BLaER1 treated with 17β-estradiol and CSF1 and Interleukin-3, amounts not matched to agents 10 nM and 100 nM (cell line): ENCODE measurements at regions not wholly inside any gene's neighbourhood (a gene's known extent, or its start where the extent isn't known, plus 50 kb on each side); places are given as distances from the start of the nearest gene placed in this dataset.
A peak's percentile ranks its signal among the peaks of the same experiment; 100 is the strongest.

Experiments
- H3K27ac ChIP-seq, 11 experiments: shearing (Covaris generic); formaldehyde crosslinking; 2 replicates each; pipeline ENCODE4 v1.8.1; 2022
- H3K27me3 ChIP-seq, 11 experiments: shearing (Covaris generic); formaldehyde crosslinking; 2 replicates each; pipeline ENCODE4 v1.8.1; 2022
- H3K36me3 ChIP-seq, 11 experiments: shearing (Covaris generic); formaldehyde crosslinking; 2 replicates each; pipeline ENCODE4 v1.8.1; 2022
- H3K4me1 ChIP-seq, 10 experiments: shearing (Covaris generic); formaldehyde crosslinking; 2 replicates each; pipeline ENCODE4 v1.8.1; 2022
- H3K4me2 ChIP-seq, 11 experiments: shearing (Covaris generic); formaldehyde crosslinking; 2 replicates each; pipeline ENCODE4 v1.8.1; 2022
- H3K4me3 ChIP-seq, 10 experiments: shearing (Covaris generic); formaldehyde crosslinking; 2 replicates each; pipeline ENCODE4 v1.8.1; 2022
- H3K9ac ChIP-seq, 11 experiments: shearing (Covaris generic); formaldehyde crosslinking; 2 replicates each; pipeline ENCODE4 v1.8.1; 2022
- H3K9me3 ChIP-seq, 11 experiments: shearing (Covaris generic); formaldehyde crosslinking; replicated peaks in 1 of 11; 2 replicates each; pipeline ENCODE4 v1.8.1; 2022
- H4K20me1 ChIP-seq, 11 experiments: shearing (Covaris generic); formaldehyde crosslinking; 2 replicates each; pipeline ENCODE4 v1.8.1; 2022
- Cebpa-rat ChIP-seq, 11 experiments: shearing (Covaris generic); IDR thresholded peaks; 2 replicates each; pipeline ENCODE4 v1.8.1; 2022

DNA sequence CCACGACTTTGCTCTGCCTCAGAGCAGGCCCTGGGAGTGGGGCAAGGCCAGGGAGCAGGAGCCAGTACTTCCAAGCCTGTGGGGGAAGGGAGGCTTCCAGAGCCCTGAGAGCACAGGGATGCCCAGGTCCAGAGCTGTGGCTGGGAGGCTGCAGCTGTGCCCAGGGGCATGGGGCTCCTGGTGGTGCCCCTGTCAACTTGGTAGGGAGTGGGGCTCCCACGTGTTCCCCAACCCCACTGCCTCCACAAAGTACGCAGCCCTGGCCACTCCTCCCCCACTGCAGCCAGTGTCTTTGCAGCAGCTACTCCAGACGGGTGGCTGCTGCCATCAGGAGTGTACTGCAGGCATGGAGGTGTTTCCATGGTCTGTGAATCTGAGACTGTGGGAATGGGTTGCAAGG is 294.1 kb upstream of the SNX7 start:
- no peaks in the 10 kb centered on the region for H3K27me3 ChIP-seq
- H3K36me3 ChIP-seq = no peaks in the 10 kb centered on the region
- peaks cover 0 to 30% (median 11%) of the 10 kb centered on the region in 10 experiments; a peak in 12 of 20 replicates for H3K4me1 ChIP-seq
- H3K4me3 ChIP-seq = no peak overlapping the region
- no peak overlapping the region for H3K27ac ChIP-seq
- no peak overlapping the region for H3K9ac ChIP-seq
- no peak overlapping the region for H3K4me2 ChIP-seq
- H3K9me3 ChIP-seq = peaks cover 0 to 46% (median 11%) of the 10 kb centered on the region in 11 experiments; a peak in 13 of 22 replicates
- no peaks in the 10 kb centered on the region for H4K20me1 ChIP-seq
- TF ChIP-seq Cebpa-rat (IDR thresholded peaks at IDR 0.05) = no peak

DNA sequence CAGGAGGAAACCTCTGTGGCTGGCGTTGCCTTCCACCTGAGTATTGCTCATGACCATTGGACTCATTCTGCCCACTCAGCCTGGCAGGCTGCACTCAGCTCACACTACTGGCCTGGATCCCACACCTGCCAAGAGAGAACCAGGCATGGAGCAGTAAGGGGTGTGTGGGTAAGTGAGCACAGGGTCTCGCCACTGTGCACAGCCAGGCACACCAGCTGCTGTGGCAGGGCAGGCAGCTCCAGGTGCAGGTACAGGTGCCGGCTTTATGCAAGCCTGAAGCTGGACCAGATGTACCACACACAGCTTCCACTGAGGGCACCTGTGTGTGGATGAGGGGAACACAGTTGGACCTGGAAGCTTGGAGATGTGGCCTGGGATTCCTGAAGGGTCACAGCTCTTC is 295.2 kb upstream of the SNX7 start:
- no peaks in the 10 kb centered on the region for H3K27me3 ChIP-seq
- peaks cover 0 to 30% (median 11%) of the 10 kb centered on the region in 10 experiments; a peak in 12 of 20 replicates for H3K4me1 ChIP-seq
- no peak overlapping the region for H3K9ac ChIP-seq
- H3K4me2 ChIP-seq = no peak overlapping the region
- H3K4me3 ChIP-seq = no peak overlapping the region
- peaks cover 0 to 57% (median 15%) of the 10 kb centered on the region in 11 experiments; a peak in 14 of 22 replicates for H3K9me3 ChIP-seq
- H4K20me1 ChIP-seq = no peaks in the 10 kb centered on the region
- no peaks in the 10 kb centered on the region for H3K36me3 ChIP-seq
- H3K27ac ChIP-seq = no peak overlapping the region
- TF ChIP-seq Cebpa-rat (IDR thresholded peaks at IDR 0.05) = no peak

DNA sequence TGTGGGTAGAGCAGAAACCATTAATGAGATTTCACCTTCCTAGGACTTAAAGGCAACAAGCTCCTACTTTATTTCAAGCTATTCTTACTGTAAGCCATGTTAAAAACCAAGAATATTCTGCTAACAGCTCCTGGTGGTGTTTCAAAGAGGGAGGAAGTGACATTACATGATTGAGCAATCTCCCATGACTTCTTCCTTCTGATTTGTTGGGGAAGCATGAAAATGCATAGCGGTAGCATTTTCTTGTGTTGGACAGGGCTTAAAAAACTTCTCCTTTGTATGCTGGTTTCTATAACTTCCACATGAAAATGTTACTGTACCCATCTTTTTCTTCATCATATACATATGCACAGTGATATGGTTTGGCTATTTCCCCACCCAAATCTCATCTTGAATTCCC is 297.0 kb upstream of the SNX7 start:
- no peaks in the 10 kb centered on the region for H3K27me3 ChIP-seq
- TF ChIP-seq Cebpa-rat (IDR thresholded peaks at IDR 0.05) = peak in 3 of 11 experiments; percentile 44 to 69 (median 47); a peak in 2 of 22 replicates
- H4K20me1 ChIP-seq = no peaks in the 10 kb centered on the region
- peak overlapping the region in 3 of 11 experiments; percentile 22 to 62 (median 28); a peak in 5 of 22 replicates for H3K4me2 ChIP-seq
- peaks cover 0 to 26% (median 7%) of the 10 kb centered on the region in 10 experiments; a peak in 12 of 20 replicates for H3K4me1 ChIP-seq
- no peak overlapping the region for H3K4me3 ChIP-seq
- no peak overlapping the region for H3K9ac ChIP-seq
- peaks cover 0 to 71% (median 18%) of the 10 kb centered on the region in 11 experiments; a peak in 14 of 22 replicates for H3K9me3 ChIP-seq
- H3K36me3 ChIP-seq = no peaks in the 10 kb centered on the region
- peak overlapping the region in 2 of 11 experiments; percentile 30 to 34; a peak in 2 of 22 replicates for H3K27ac ChIP-seq

DNA sequence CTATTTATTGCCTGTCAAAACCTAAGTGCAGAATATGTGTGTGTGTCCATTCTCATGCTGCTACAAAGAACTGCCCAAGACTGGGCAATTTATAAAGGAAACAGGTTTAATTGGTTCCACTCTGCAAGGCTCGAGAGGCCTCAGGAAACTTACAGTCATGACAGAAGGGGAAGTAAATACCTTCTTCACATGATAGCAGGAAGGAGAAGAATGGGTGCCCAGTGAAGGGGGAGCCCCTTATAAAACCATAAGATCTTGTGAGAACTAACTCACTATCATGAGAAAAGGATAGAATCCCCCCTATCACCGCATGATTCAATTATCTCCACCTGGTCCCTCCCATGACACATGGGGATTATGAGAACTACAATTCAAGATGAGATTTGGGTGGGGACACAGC is 300.7 kb upstream of the SNX7 start:
- H3K4me2 ChIP-seq = no peak overlapping the region
- H3K9ac ChIP-seq = no peak overlapping the region
- no peaks in the 10 kb centered on the region for H3K27me3 ChIP-seq
- TF ChIP-seq Cebpa-rat (IDR thresholded peaks at IDR 0.05) = no peak
- H3K9me3 ChIP-seq = peaks cover 0 to 68% (median 14%) of the 10 kb centered on the region in 11 experiments; a peak in 14 of 22 replicates
- no peak overlapping the region for H3K27ac ChIP-seq
- no peaks in the 10 kb centered on the region for H4K20me1 ChIP-seq
- H3K4me1 ChIP-seq = peaks cover 0 to 27% (median 0%) of the 10 kb centered on the region in 10 experiments; a peak in 9 of 20 replicates
- H3K36me3 ChIP-seq = no peaks in the 10 kb centered on the region
- no peak overlapping the region for H3K4me3 ChIP-seq

DNA sequence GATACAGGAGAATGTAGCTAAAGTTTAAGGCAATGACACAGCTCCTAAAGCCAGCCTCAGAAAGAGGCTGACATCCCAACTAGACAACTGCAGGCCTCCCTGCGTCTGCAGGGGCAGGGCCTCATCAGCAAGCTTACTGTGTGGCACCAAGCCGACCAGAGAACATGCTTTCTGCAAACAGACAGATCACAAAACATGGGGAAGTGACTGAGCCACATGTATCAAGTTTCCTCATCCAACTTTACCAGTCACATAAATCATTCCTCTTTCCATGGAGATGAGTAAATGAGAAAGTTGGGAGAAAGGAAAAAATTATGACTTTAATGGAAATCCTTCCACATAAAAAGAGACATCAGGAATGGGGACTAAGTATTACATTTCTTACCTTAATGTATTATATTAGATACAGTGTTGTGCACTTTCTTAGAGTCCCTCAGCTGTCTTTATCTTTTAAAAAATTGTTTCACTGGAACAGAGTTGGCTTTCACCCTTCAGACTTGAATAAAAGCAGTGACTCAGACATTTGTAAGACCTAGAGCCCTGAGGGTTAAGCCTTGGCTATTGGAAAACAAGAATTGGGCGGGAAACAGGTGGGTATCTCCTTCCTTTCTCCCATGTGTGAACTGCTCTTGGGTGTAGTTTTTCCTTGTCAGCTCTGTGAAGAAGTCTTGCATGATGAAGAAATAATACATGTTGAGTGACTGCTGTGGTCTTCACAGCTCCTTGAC is 305.7 kb upstream of the SNX7 start:
- 0 out of 22 replicates have a peak overlapping the region, but pooled peaks of 1 of the 11 experiments have one; percentile 18 for H3K4me2 ChIP-seq
- H3K27ac ChIP-seq = no peak overlapping the region
- no peaks in the 10 kb centered on the region for H4K20me1 ChIP-seq
- no peaks in the 10 kb centered on the region for H3K36me3 ChIP-seq
- peaks cover 0 to 13% (median 0%) of the 10 kb centered on the region in 10 experiments; a peak in 6 of 20 replicates for H3K4me1 ChIP-seq
- no peaks in the 10 kb centered on the region for H3K27me3 ChIP-seq
- H3K9me3 ChIP-seq = peaks cover 0 to 25% (median 0%) of the 10 kb centered on the region in 11 experiments; a peak in 9 of 22 replicates
- no peak overlapping the region for H3K9ac ChIP-seq
- no peak for TF ChIP-seq Cebpa-rat (IDR thresholded peaks at IDR 0.05)
- H3K4me3 ChIP-seq = no peak overlapping the region

DNA sequence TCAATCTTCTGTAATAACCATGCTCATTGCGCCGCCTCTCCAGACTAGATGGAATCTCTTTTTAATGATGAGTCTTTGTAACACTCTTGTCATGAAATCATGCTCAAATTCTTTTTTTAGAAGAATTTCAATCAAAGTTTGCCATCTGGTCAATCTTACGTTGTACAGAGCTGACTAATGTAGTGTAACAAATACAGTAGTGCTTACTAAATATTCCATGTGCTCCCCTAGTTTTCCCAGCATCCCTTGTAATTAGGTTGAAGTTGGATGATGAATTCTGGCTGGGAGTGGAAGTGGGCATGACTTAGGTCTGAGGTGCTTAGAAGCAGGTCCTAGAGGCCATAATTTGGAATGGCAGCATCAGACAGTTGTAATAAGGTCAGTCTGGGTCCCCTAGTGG is 309.1 kb upstream of the SNX7 start:
- Histone ChIP-seq H3K9me3 (no peaks in the 10 kb centered on the region), H3K4me1 (peaks cover 0 to 11% (median 0%) of the 10 kb centered on the region in 10 experiments; a peak in 6 of 20 replicates), H4K20me1 (no peaks in the 10 kb centered on the region), H3K4me3 (no peak overlapping the region), H3K36me3 (no peaks in the 10 kb centered on the region), H3K9ac (no peak overlapping the region), H3K27ac (no peak overlapping the region), H3K27me3 (no peaks in the 10 kb centered on the region), H3K4me2 (no peak overlapping the region)
- no peak for TF ChIP-seq Cebpa-rat (IDR thresholded peaks at IDR 0.05)

DNA sequence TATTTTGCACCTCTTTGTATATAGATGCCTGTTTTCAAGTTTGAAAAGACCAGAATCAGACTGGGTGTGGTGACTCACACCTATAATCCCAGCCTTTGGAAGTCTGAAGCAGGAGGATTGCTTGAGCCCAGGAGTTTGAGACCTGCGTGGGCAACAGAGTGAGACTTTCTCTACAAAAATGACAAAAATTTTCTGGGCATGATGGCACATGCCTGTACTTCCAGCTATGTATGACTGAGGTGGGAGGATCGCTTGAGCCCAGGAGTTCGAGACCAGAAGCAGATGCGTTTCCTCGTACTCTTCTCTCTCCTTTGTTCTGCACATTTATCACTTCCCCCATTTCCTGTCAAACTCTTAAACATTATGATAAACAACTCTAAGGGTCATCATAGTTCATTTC is 310.0 kb upstream of the SNX7 start:
- Histone ChIP-seq H3K9ac (no peak overlapping the region), H4K20me1 (no peaks in the 10 kb centered on the region), H3K27ac (no peak overlapping the region), H3K4me1 (peaks cover 0 to 4% (median 0%) of the 10 kb centered on the region in 10 experiments; a peak in 2 of 20 replicates), H3K4me3 (no peak overlapping the region), H3K36me3 (no peaks in the 10 kb centered on the region), H3K27me3 (no peaks in the 10 kb centered on the region), H3K9me3 (no peaks in the 10 kb centered on the region), H3K4me2 (no peak overlapping the region)
- TF ChIP-seq Cebpa-rat (IDR thresholded peaks at IDR 0.05) = no peak

DNA sequence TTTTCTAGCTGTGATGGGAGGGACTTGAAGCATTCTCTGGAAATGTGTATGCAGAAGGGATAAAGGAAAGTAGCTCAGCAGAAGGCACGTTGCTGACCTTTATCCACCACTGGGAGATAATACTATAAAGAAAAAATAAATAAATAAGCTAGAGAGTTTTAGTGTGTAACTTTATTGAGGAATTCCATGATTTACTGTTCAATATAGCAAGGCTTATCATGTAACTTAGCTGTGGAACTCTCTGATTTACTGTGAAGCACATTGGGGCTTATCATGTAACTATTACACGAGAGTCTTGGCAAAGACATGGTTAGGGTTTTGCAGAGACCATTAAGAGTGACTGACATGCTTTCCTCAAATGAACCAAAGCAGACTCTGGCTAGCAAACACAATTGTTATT is 316.1 kb upstream of the SNX7 start:
- Histone ChIP-seq H3K27me3 (no peaks in the 10 kb centered on the region), H3K4me1 (peaks cover 0 to 5% (median 1%) of the 10 kb centered on the region in 10 experiments; a peak in 5 of 20 replicates), H3K9me3 (no peaks in the 10 kb centered on the region), H3K27ac (no peak overlapping the region), H3K4me3 (no peak overlapping the region), H3K36me3 (no peaks in the 10 kb centered on the region), H3K4me2 (no peak overlapping the region), H3K9ac (no peak overlapping the region), H4K20me1 (no peaks in the 10 kb centered on the region)
- TF ChIP-seq Cebpa-rat (IDR thresholded peaks at IDR 0.05) = no peak

DNA sequence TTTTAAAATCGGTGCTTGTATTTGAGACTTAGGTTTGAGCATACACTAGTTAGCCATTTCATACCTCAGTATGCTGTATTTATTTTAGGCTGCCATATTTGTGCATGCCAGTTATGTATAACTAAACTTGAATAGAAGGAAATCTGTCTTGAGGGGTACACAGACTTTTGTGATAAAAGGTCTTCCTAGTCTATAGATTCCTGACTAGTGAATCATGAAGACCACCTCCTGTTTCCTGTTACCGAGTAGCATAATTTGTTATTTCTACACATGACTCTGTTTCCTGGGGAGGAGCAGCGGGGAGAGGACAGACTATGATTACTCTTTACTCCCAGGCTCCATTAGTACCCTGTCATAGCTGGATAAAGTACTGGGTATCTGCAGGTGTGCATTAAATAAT is 316.8 kb upstream of the SNX7 start:
- H3K4me3 ChIP-seq = no peak overlapping the region
- no peak for TF ChIP-seq Cebpa-rat (IDR thresholded peaks at IDR 0.05)
- no peaks in the 10 kb centered on the region for H3K9me3 ChIP-seq
- H3K9ac ChIP-seq = no peak overlapping the region
- H3K36me3 ChIP-seq = no peaks in the 10 kb centered on the region
- H3K4me1 ChIP-seq = peaks cover 0 to 5% (median 1%) of the 10 kb centered on the region in 10 experiments; a peak in 5 of 20 replicates
- H4K20me1 ChIP-seq = no peaks in the 10 kb centered on the region
- no peak overlapping the region for H3K27ac ChIP-seq
- H3K4me2 ChIP-seq = peak overlapping the region in 3 of 11 experiments; percentile 17 to 30 (median 22); a peak in 5 of 22 replicates
- no peaks in the 10 kb centered on the region for H3K27me3 ChIP-seq
